COLO829 (cell line): ENCODE measurements at regions not wholly inside any gene's neighbourhood (a gene's known extent, or its start where the extent isn't known, plus 50 kb on each side); places are given as distances from the start of the nearest gene placed in this dataset.

ENCODE experiments used
- DNase-seq: peaks from one replicate; pipeline ENCODE4 v3.0.0; 2012; ENCODE audit warnings: low spot score

GRCh38 chr16:55944377-55944802 lies 69.2 kb upstream of the CES5A start:
- DNase-seq: peak; percentile 28

- DNase-seq: no peak
Observed at GRCh38 chr16:55943267-55943666, 68.1 kb upstream of the CES5A start.

GRCh38 chr16:55942821-55943220 lies 67.6 kb upstream of the CES5A start:
- no peak for DNase-seq

- no peak for DNase-seq
Observed at GRCh38 chr16:55941552-55941951, 66.4 kb upstream of the CES5A start.

- DNase-seq: no peak
Observed at GRCh38 chr16:55938126-55938525, 63.0 kb upstream of the CES5A start.

GRCh38 chr16:55933038-55933437 lies 57.9 kb upstream of the CES5A start:
- no peak for DNase-seq

- no peak for DNase-seq
Observed at GRCh38 chr16:55930036-55930435, 54.9 kb upstream of the CES5A start.

GRCh38 chr16:55929181-55929580 lies 54.0 kb upstream of the CES5A start:
- DNase-seq: no peak

- no peak for DNase-seq
Observed at GRCh38 chr16:55925242-55925641, 50.1 kb upstream of the CES5A start.
